GM18499 (cell line): ENCODE measurements at regions not wholly inside any gene's neighbourhood (a gene's known extent, or its start where the extent isn't known, plus 50 kb on each side); places are given as distances from the start of the nearest gene placed in this dataset.

Source experiments
- ATAC-seq: cut with Tn5 transposase; IDR thresholded peaks from one replicate; pipeline ENCODE4 v1.9.1; 2021; ENCODE audit warnings: moderate number of reproducible peaks; ENCODE audit not compliant: insufficient read depth, unreplicated experiment

DNA sequence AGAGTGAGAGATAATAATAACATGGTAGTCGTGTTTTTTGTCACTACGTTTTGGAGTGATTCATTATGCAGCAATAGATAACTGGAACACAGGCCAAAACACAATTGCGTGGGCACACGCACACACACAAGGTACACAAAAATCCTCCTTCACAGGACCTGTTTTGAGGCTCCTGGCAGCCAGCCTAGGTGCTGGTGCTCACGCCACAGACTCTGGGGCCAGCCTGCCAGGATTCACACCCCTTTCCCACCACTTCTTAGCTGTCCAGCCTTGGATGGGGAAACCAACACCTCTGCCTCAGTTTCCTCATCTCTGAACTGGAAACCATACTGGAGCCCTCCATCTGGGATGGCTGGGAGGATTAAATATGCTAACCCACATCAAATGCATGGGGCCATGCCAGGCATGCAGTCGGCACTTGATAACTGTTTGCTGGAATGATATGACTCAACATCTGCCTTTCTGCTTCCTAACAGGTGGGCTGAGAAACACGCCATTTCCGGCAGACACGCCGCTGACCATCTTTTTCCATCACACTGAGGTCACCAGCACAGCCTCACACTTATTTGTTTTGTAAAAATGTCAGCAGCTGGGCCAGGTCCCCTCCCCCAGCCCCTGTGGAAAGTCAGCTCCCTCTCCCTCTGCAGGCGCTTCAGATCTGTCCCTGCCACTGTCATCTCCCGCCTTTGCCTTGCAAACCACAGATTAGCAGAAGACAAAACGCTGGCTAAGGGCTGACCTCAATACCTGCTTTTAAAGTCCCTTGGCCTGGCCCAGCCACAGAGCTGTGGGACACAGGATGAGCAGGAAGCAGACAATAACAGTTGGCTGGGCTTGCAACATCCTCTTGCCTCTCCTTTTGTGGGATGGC, 237.5 kb downstream of the BCOR start:
- peak; percentile 53 for ATAC-seq

GRCh38 chrX:39862963-39863362, 234.8 kb downstream of the BCOR start:
- no peak for ATAC-seq

- ATAC-seq: no peak
Measured at GRCh38 chrX:39866229-39866628, 231.5 kb downstream of the BCOR start.

GRCh38 chrX:39869846-39870601, 227.7 kb downstream of the BCOR start:
- no peak for ATAC-seq

GRCh38 chrX:39871648-39872047, 226.1 kb downstream of the BCOR start:
- no peak for ATAC-seq

DNA sequence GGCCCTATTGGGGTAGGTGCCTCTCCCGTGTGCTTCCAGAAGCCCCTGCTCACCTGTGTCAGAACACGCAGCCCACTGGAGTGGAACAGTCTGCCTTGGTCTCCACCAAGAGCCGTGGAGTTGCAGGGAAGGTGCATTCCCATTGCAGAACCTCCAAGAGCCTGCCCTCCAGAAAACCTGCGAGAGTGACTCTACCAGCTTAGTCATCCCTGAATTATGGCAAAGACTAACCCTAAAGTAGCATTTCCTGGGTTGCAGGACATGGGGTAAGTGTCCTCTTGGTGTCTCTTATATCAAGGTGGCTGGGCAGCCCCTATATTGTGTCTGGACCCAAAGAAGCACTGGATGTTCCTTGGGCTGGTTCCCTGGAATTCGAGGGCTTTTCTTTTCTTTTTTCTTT, 224.6 kb downstream of the BCOR start:
- ATAC-seq: no peak

DNA sequence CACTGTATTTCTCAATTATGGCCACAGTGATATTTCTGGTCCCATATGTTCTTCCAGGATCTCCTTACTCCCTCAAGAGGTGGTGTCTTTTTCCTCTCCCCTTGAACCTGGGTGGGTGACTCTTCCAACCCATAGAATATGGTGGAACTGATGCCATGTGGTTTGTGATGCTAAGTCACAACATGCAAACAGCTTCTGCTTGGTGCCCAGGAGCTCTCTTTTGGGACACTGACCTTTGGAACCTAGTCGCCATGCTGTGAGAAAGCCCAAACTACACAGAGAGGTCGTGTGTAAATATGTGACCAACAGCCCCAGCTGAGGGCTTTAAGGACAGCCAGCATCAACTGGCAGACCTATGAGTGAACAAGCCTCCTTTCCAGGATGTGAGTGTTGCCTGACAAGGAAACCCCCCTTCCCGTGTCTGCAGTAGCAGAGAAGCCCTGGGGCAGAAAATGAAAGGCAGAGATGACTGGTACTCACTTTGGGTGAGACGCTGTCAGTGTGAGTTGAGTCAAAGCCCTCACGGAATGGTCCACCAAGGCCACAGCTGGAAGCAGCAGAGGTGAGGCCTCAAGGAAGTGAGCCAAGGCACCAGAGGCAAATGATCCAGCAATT, 223.4 kb downstream of the BCOR start:
- peak; percentile 91 for ATAC-seq

DNA sequence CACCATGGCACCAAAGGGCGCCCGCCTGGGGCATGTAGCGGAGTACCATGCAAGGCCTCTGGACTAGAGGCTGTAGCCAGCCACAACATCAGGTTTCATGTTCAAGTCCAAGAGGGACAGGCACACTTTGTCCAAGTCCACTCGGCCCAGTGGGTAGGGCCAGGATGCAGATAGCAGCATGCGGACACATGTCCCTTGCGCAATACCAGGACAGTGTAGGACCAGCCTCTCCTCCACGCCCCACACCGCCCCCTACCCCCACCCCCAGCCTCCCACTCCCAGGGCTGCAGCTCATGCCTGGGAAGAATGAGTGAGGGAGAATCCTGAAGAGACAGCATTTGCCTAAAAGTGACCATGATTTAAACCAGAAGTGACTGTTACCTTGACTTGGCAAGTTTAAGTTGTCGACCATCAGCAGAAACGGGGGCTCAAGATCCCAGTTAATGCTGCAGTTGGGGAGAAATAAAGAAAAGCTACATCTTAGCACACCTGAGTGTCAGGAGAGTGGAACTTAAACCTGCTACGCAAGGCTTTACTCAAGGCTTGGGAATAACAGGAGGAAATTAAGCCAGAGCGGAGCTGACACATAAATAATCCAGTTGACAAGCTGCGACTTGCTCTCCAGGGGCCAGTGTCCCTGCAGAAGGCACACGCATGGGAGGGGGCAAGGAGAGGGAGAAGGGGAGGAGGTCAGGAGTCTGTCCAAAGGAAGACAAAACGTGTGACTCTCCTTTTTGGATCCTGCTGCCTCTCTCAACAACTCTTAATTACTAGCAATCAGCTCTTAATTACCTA, 221.7 kb downstream of the BCOR start:
- no peak for ATAC-seq

DNA sequence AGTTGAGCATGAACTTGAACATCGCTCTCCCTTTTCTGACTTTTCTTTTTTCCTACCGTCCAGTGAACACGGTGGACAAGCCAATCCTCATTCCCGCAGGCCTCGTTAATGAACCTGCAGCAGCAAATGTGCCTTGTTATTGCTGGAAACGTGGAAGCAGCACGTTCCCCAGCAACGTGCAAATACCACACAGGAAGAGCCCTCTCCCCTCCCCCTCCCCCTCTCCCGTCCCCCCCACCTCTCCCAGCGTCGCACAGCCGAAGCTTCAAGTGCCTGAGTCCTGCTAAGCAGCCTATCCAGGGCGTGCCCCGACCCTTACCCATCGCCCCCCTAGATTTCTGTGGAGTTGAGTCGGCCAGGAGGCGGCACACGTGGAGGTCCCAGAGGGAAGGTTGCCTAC, 219.9 kb downstream of the BCOR start:
- no peak for ATAC-seq

DNA sequence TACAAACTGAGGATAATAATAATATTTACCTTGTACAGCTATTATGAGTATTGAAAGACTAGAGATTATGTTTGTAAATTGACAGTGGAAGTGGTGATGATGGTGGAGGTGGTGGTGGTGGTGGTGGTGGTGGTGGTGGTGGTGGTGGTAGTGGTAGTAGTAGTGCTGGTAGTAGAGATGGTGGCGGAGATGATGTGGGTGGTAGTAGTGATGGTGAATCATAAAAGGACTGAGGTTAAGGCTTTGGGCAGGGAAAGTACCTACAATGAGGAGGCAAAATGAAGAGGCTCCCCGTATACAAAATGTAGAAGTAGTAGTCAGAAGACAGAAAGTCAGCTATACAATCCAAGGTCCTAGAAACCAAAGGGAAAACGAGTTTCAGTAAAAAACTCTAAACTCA, 214.1 kb downstream of the BCOR start:
- no peak for ATAC-seq

GRCh38 chrX:39886282-39886681, 211.5 kb downstream of the BCOR start:
- ATAC-seq: no peak

GRCh38 chrX:39888730-39889129, 209.0 kb downstream of the BCOR start:
- no peak for ATAC-seq

- ATAC-seq: no peak
Measured at GRCh38 chrX:39889704-39890103, 208.1 kb downstream of the BCOR start.

DNA sequence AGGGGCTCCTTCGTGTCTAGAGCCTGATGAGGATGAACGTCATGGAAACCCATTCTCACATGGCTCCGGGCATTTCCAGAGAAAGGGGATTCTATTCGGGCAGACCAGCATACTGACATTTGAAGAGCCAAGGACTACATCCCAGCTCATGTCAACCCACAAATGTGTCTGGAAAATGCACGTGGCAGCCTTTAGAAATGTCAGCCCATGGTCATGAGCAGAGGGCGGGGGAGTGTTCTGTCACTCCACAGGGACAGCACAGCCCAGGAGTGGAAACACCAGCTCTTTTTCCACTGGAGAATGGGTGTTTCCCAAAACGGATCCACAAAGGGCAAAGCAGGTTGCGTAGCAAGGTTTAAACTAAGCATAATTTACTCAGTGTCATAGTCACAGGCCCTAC, 207.0 kb downstream of the BCOR start:
- no peak for ATAC-seq

DNA sequence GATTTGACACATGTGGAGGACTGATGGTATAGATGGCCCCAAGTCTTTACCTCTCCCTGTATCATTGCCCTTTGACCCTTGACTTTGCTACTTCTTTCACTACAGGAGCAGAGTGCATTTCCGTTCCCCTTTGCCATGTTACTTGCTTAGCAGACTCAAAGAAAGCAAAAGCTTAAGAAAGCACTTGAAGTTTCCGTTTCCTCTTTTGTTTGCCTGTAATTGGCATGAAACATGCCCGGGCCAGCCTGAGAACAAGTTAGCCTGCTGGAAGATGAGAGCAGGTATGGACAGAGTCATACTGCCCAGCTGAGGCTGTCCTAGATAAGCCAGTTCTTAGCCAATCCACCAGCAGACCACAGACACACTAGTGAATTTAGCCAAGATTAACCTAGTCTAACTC, 206.0 kb downstream of the BCOR start:
- no peak for ATAC-seq

GRCh38 chrX:39893417-39894338, 204.1 kb downstream of the BCOR start:
- ATAC-seq: no peak

GRCh38 chrX:39894683-39895082, 203.1 kb downstream of the BCOR start:
- no peak for ATAC-seq

- ATAC-seq: no peak
Measured at GRCh38 chrX:39895218-39896110, 202.3 kb downstream of the BCOR start.
